HEK293 (cell line): ENCODE measurements at regions not wholly inside any gene's neighbourhood (a gene's known extent, or its start where the extent isn't known, plus 50 kb on each side); places are given as distances from the start of the nearest gene placed in this dataset.
A peak's percentile ranks its signal among the peaks of the same experiment; 100 is the strongest.

Source experiments
- ATF2 ChIP-seq: fragments of 450-650 bp; formaldehyde crosslinking; IDR thresholded peaks from 2 replicates; pipeline ENCODE4 v1.5.1; 2016; ENCODE audit warnings: missing biosample characterization, missing genetic modification characterization, low read depth
- CTCF ChIP-seq: fragments of 450-650 bp; formaldehyde crosslinking; IDR thresholded peaks from 2 replicates; pipeline ENCODE4 v1.5.1; 2016; ENCODE audit warnings: missing biosample characterization, missing genetic modification characterization
- GLI2 ChIP-seq: fragments of 450-650 bp; formaldehyde crosslinking; IDR thresholded peaks from 2 replicates; pipeline ENCODE4; 2017; ENCODE audit warnings: missing biosample characterization, missing genetic modification characterization, low read depth, borderline replicate concordance
- KLF16 ChIP-seq: fragments of 450-650 bp; formaldehyde crosslinking; IDR thresholded peaks from 2 replicates; pipeline ENCODE4 v1.5.1; 2017; ENCODE audit warnings: missing biosample characterization, missing genetic modification characterization
- ZBTB1 ChIP-seq: fragments of 450-650 bp; formaldehyde crosslinking; IDR thresholded peaks from 2 replicates; pipeline ENCODE4 v1.5.1; 2016; ENCODE audit warnings: missing biosample characterization, missing genetic modification characterization
- ZNF148 ChIP-seq: fragments of 450-650 bp; formaldehyde crosslinking; IDR thresholded peaks from 2 replicates; pipeline ENCODE4 v1.5.0; 2017; ENCODE audit warnings: missing biosample characterization, missing genetic modification characterization, borderline replicate concordance
- ZNF433 ChIP-seq: fragments of 450-650 bp; formaldehyde crosslinking; IDR thresholded peaks from 2 replicates; pipeline ENCODE4 v1.5.1; 2016; ENCODE audit warnings: missing biosample characterization, missing genetic modification characterization, low read depth
- ZNF521 ChIP-seq: fragments of 450-650 bp; formaldehyde crosslinking; IDR thresholded peaks from 2 replicates; pipeline ENCODE4 v1.5.1; 2017; ENCODE audit warnings: missing biosample characterization, mild to moderate bottlenecking, missing genetic modification characterization
- ZNF610 ChIP-seq: fragments of 450-650 bp; formaldehyde crosslinking; IDR thresholded peaks from 2 replicates; pipeline ENCODE4 v1.5.1; 2016; ENCODE audit warnings: missing biosample characterization, missing genetic modification characterization, borderline replicate concordance
- ZNF629 ChIP-seq: fragments of 450-650 bp; formaldehyde crosslinking; IDR thresholded peaks from 2 replicates; pipeline ENCODE4 v1.5.1; 2017; ENCODE audit warnings: missing biosample characterization, missing genetic modification characterization
- ZSCAN16 ChIP-seq: fragments of 450-650 bp; formaldehyde crosslinking; IDR thresholded peaks from 2 replicates; pipeline ENCODE4 v1.5.1; 2016; ENCODE audit warnings: missing biosample characterization, missing genetic modification characterization

GRCh38 chr3:23741036-23741706 is 64.6 kb upstream of the UBE2E1 start:
- TF ChIP-seq CTCF (tag by site-specific recombination) = no peak
- TF ChIP-seq ZNF433 (tag by site-specific recombination) = no peak
- no peak for TF ChIP-seq ZNF610 (tag by site-specific recombination)
- TF ChIP-seq ZBTB1 (tag by site-specific recombination) = no peak
- no peak for TF ChIP-seq ZNF521 (tag by site-specific recombination)
- TF ChIP-seq ZSCAN16 (tag by site-specific recombination) = no peak
- no peak for TF ChIP-seq ATF2 (tag by site-specific recombination)
- TF ChIP-seq ZNF629 (tag by site-specific recombination) = peak; percentile 71
- TF ChIP-seq ZNF148 = no peak
- no peak for TF ChIP-seq GLI2
- TF ChIP-seq KLF16 (tag by site-specific recombination) = no peak
